ENCODE measurements at regions not wholly inside any gene's neighbourhood (a gene's known extent, or its start where the extent isn't known, plus 50 kb on each side); places are given as distances from the start of the nearest gene placed in this dataset.

DNA sequence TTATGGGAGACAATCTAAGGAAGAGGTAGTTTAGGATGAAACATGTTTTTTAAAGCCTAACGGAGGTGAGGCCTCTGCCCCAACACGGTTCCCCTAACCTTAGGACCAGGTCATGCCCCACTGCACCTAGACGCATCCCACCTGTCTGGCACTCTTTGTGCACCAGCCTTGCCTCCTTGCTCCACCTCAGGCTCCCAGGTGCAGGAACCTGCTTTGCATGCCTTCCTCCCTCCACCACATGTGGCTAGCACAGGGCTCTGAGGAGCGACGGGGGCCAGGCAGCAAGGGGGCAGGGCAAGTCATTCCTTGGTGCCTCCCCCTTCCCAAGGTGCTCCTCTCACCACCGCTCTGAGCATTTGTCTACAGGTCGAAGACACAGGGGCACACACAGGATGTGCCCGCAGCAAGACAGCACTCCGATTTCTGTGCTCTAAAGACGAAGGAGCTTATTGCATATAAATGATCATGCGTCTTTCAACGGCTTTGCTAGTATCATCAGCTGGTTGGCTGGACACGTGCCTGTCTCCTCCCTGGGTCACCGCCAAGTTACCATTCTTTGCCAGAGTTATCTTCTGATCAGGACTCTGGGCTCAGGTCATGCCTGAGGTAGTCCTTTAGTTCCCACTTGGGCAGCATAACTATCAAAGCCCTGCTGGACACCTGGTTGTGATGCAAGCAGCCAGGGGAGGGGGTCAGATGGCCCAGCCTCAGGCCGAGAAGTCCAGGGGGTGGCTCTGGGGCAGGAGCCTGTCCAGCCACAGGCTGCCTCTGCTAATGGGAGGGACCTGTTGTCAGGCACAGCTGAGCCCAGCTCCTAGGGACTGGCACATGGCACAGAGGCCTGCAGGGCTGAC lies 172.0 kb upstream of the NTM start:
- BruUV-seq (replicated peaks): no TSS peak
- Histone ChIP-seq H3K4me3 (ENCODE audit: low read depth in 2 of 2, low read length in 2 of 2) (no peak overlapping the region), H3K27me3 (ENCODE audit: control insufficient read depth, insufficient read depth, low read length) (peaks cover 21% of the 10 kb centered on the region), H3K36me3 (ENCODE audit: control insufficient read depth, insufficient read depth, low read length) (no peaks in the 10 kb centered on the region; the same call in 1 of the 2 replicates), H3K27ac (ENCODE audit: low read length) (no peak overlapping the region), H3K4me1 (ENCODE audit: control insufficient read depth, insufficient read depth, low read length) (no peaks in the 10 kb centered on the region), H3K9me3 (ENCODE audit: control insufficient read depth, insufficient read depth, low read depth, low read length) (no peaks in the 10 kb centered on the region)
- intact Hi-C loops (cut with micrococcal nuclease; ENCODE audit: unreplicated experiment) (no loop called here), in situ Hi-C loops (cut with HindIII; ENCODE audit: low pct_unique_long_range_greater_than_20kb, low sequenced_read_pairs) (no loop called here)
- ChIA-PET CTCF (no interaction called here), POLR2A (no interaction called here)
- TF ChIP-seq, protein P1, sequence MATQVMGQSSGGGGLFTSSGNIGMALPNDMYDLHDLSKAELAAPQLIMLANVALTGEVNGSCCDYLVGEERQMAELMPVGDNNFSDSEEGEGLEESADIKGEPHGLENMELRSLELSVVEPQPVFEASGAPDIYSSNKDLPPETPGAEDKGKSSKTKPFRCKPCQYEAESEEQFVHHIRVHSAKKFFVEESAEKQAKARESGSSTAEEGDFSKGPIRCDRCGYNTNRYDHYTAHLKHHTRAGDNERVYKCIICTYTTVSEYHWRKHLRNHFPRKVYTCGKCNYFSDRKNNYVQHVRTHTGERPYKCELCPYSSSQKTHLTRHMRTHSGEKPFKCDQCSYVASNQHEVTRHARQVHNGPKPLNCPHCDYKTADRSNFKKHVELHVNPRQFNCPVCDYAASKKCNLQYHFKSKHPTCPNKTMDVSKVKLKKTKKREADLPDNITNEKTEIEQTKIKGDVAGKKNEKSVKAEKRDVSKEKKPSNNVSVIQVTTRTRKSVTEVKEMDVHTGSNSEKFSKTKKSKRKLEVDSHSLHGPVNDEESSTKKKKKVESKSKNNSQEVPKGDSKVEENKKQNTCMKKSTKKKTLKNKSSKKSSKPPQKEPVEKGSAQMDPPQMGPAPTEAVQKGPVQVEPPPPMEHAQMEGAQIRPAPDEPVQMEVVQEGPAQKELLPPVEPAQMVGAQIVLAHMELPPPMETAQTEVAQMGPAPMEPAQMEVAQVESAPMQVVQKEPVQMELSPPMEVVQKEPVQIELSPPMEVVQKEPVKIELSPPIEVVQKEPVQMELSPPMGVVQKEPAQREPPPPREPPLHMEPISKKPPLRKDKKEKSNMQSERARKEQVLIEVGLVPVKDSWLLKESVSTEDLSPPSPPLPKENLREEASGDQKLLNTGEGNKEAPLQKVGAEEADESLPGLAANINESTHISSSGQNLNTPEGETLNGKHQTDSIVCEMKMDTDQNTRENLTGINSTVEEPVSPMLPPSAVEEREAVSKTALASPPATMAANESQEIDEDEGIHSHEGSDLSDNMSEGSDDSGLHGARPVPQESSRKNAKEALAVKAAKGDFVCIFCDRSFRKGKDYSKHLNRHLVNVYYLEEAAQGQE (IDR thresholded peaks at IDR 0.05; ENCODE audit: insufficient read depth in 1 of 2, low read depth in 2 of 2, low read length in 1 of 2): no peak
- TF ChIP-seq TCF7L2 (IDR thresholded peaks at IDR 0.05; ENCODE audit: low read depth, low read length) (no peak), POLR2AphosphoS5 (IDR thresholded peaks at IDR 0.05; ENCODE audit: low read depth, low read length) (no peak), SIN3A (IDR thresholded peaks at IDR 0.05; ENCODE audit: borderline replicate concordance, insufficient read depth, low read depth, low read length) (no peak), CTCF (IDR thresholded peaks at IDR 0.05) (no peak)
- DNase-seq (ENCODE audit: low read depth, low spot score) (no peak), ATAC-seq (no peak)

- BruUV-seq (replicated peaks): no TSS peak
- peaks cover 17% of the 10 kb centered on the region for H3K27me3 ChIP-seq (ENCODE audit: control insufficient read depth, insufficient read depth, low read length)
- POLR2A ChIA-PET: no interaction called here
Observed at GRCh38 chr11:131199015-131199280, 171.5 kb upstream of the NTM start.

More at GRCh38 chr11:131199015-131199280, 171.5 kb upstream of the NTM start:
- DNase-seq (ENCODE audit: low read depth, low spot score) (no peak), ATAC-seq (no peak)
- Histone ChIP-seq H3K4me3 (ENCODE audit: low read depth in 2 of 2, low read length in 2 of 2) (no peak overlapping the region), H3K9me3 (ENCODE audit: control insufficient read depth, insufficient read depth, low read depth, low read length) (no peaks in the 10 kb centered on the region), H3K4me1 (ENCODE audit: control insufficient read depth, insufficient read depth, low read length) (no peaks in the 10 kb centered on the region), H3K27ac (ENCODE audit: low read length) (no peak overlapping the region), H3K36me3 (ENCODE audit: control insufficient read depth, insufficient read depth, low read length) (no peaks in the 10 kb centered on the region; the same call in 1 of the 2 replicates)
- in situ Hi-C loops (cut with HindIII; ENCODE audit: low pct_unique_long_range_greater_than_20kb, low sequenced_read_pairs): no loop called here
- TF ChIP-seq, protein P1 (IDR thresholded peaks at IDR 0.05; ENCODE audit: insufficient read depth in 1 of 2, low read depth in 2 of 2, low read length in 1 of 2): no peak
- TF ChIP-seq TCF7L2 (IDR thresholded peaks at IDR 0.05; ENCODE audit: low read depth, low read length) (no peak), SIN3A (IDR thresholded peaks at IDR 0.05; ENCODE audit: borderline replicate concordance, insufficient read depth, low read depth, low read length) (no peak), CTCF (IDR thresholded peaks at IDR 0.05) (no peak), POLR2AphosphoS5 (IDR thresholded peaks at IDR 0.05; ENCODE audit: low read depth, low read length) (no peak)
- CTCF ChIA-PET: no interaction called here
- intact Hi-C loops (cut with micrococcal nuclease; ENCODE audit: unreplicated experiment): no loop called here
